ENCODE measurements at regions not wholly inside any gene's neighbourhood (a gene's known extent, or its start where the extent isn't known, plus 50 kb on each side); places are given as distances from the start of the nearest gene placed in this dataset.

DNA sequence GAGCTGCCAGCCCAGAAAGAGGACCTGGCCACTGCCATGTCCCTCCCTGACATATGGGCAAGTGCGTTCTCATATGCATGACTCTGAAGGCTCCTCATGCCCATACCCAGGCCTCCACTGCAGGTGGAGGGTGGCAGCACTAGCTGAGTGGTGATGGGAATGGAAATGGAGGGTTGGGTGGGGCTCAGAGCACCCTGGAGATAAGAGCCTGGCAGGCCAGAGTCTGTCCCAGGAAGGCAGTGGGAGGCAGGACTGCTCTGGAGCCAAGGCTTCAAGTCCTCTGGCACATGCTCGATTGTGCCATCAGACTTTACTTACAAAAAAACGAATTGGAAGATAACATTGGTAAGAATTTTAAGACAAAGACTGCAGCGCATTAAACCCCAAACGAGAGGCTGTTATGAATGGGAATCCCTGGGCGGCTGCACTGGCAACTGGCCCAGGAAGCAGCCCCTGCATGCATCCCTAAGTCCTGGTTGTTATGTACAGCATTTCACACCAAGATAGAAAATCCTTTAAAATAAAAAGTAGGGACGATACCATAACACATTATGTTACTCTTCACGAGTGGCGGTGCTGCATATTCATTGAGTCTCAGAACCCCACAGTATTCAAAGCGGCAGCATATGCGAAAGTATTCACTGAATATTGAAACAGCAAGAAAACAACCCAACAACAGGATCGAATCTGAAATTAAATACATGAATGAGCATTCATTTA, 81.7 kb upstream of the FAM98A start:
- no peak for DNase-seq (ENCODE audit: low read depth)

- no peak for DNase-seq (ENCODE audit: low read depth)
Measured at GRCh38 chr2:33678436-33678835, 79.3 kb upstream of the FAM98A start.

DNA sequence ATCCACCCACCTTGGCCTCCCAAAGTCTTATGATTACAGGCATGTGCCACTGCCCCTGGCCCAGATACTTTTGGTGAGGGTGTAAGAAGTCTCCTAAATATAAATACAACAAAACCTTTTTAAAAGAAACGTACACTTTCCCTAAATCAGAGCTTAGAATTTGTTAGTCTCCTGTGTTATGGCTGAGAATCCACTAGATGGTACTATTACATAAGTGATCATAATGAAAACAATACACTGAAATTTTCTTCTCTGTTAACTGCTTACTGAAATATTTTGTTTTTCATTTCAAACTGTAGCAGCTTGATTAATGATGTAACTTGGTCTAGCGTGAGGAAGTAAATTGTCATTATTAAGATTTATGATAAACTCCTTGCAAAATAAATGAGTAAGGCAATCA, 74.8 kb upstream of the FAM98A start:
- no peak for DNase-seq (ENCODE audit: low read depth)

DNA sequence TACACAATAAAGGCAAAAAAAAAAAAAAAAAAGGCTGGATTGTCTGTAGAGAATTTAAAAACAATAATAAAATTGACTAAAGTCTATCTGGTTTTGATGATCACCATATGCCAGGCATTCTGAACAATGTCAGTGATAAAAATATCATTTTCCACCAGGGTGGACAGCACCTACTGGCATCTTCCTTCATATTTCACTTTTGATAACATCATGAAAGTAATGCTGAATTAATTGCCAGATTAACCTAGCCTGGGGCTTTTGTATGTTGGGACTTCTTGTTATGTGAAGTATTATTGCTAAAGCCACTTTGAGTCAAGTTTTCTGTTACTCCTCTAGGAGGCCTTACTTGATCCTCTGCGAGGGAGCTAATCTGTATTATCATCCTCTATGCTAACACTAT, 73.8 kb upstream of the FAM98A start:
- DNase-seq (ENCODE audit: low read depth): no peak

DNA sequence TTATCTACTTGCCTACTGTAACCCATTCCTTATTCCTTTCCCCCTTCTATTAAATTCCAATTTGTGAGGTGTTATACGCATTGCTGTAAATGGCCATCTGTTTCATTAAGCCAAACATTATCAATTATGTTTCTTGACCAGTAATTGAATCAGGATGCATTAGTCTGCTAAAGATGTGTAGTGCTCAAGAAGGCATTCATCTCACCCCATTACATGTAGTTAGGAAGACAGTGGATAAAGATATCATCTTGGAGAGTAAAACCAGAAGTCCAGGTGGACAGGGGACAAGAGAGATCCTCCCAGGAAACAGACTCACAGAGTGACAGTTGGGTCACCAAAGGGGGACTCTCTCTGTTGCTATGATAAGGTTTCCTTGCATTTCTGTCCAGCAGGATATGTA, 73.3 kb upstream of the FAM98A start:
- DNase-seq (ENCODE audit: low read depth): no peak

DNA sequence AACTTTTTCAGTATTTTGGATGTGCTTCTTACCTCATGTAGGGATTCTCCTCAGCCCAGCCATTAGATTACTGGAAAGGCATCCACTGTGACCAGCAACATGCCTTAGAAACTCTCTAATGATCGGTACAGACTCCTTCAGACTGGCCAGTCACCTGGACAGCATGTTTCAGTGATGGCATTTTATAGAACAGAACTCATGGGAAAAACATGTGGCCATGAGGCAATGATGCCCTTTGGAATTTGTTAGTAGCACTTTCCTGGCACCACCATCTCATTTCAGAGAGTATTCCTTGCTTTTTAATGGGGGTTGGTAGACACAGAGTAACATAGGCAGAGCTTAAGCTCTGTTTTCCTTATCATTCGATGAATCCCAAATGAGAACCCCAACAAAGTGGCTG, 72.1 kb upstream of the FAM98A start:
- no peak for DNase-seq (ENCODE audit: low read depth)

GRCh38 chr2:33670392-33670937, 71.4 kb upstream of the FAM98A start:
- DNase-seq (ENCODE audit: low read depth): no peak

GRCh38 chr2:33666879-33667278, 67.8 kb upstream of the FAM98A start:
- no peak for DNase-seq (ENCODE audit: low read depth)

GRCh38 chr2:33665039-33665438, 65.9 kb upstream of the FAM98A start:
- no peak for DNase-seq (ENCODE audit: low read depth)

DNA sequence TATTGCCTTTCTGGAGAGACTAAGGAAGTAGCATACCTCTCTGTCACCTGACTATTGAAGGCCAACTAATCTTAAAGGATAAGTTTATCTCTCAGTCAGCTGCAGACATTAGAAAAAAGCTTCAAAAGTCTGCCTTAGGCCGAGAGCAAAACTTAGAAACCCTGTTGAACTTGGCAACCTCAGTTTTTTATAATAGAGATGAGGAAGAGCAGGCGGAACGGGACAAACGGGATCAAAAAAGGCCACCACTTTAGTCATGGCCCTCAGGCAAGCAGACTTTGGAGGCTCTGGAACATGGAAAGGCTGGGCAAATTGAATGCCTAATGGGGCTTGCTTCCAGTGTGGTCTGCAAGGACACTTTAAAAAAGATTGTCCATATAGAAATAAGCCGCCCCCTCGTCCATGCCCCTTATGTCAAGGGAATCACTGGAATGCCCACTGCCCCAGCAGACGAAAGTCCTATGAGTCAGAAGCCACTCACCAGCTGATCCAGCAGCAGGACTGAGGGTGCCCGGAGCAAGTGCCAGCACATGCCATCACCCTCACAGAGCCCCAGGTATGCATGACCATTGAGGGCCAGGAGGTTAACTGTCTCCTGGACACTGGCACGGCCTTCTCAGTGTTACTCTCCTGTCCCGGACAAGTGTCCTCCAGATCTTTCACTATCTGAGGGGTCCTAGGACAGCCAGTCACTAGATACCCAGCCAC, 61.5 kb upstream of the FAM98A start:
- DNase-seq (ENCODE audit: low read depth): no peak

DNA sequence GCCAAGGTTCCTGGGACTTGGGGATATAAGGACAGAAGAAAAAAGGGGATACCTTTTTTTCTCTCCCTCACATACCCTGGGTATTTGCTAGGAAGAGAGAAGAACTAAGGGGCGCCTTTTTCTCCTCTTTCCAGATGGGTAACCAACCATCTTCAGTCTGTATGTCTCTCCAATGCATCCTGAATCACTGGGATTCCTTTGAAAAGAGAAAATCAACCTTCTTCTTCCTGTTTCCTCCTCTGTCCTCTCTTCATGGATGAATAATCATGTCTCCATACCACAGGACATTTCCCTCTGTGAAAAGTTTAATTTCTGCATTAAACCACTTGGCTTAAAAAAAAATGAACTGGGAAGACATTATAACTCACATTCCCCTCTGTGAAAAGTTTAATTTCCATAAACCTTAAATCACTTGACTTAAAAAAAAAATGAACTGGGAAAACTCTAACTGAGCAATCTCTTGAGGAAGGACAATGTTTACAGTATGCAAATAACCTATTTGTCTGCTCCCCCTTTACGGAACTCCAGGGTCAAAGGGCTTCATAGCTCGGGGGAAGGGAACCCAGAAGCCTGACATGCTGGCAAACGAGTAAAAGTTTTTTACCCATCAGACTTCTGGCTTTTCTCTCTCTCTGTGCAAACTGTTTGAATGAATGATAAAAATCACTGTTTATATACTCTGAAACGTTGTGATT, 56.7 kb upstream of the FAM98A start:
- no peak for DNase-seq (ENCODE audit: low read depth)

DNA sequence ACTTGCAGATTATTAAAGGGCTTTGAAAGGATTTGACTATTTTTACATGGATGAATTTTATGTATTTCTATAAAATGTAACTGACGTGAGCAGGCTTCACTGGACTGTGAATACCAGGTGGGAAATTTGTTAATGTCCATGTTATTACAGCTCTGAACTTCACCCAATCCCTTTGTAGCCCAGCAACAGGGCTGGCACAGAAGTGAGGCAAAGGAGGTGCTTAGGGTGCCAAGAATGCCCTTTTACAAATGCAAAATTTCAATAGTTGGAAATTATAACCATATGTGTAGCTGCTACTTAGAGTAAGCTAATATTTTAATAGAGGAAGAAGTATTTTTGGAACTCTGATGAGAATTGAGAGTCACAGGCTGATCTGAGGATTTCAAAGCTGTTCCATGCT, 53.7 kb upstream of the FAM98A start:
- DNase-seq (ENCODE audit: low read depth): no peak

DNA sequence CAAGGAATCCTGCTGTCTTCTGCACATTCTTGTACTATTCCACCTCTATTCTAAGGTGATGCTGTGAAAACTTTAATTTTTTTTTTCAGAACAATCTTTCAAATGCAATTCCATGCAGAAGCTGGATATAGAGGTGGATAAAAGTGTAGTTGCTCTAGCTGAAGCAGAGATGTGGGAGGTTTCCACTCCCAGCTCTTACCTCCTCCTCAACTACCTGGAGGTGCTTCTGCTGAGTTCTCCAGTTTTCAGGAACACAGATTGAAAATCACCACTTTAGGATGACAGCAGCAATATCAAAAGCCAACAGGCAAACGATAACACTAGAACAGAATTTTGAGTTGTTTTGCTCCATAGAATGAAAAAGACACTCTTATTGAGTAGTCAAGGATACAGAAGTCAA, 51.1 kb upstream of the FAM98A start:
- DNase-seq (ENCODE audit: low read depth): no peak
